ENCODE measurements at regions not wholly inside any gene's neighbourhood (a gene's known extent, or its start where the extent isn't known, plus 50 kb on each side); places are given as distances from the start of the nearest gene placed in this dataset.

- TF ChIP-seq EZH2 (IDR thresholded peaks at IDR 0.05; ENCODE audit: borderline replicate concordance, low read depth, low read length, poor library complexity, severe bottlenecking) = no peak
- TF ChIP-seq, protein P1, sequence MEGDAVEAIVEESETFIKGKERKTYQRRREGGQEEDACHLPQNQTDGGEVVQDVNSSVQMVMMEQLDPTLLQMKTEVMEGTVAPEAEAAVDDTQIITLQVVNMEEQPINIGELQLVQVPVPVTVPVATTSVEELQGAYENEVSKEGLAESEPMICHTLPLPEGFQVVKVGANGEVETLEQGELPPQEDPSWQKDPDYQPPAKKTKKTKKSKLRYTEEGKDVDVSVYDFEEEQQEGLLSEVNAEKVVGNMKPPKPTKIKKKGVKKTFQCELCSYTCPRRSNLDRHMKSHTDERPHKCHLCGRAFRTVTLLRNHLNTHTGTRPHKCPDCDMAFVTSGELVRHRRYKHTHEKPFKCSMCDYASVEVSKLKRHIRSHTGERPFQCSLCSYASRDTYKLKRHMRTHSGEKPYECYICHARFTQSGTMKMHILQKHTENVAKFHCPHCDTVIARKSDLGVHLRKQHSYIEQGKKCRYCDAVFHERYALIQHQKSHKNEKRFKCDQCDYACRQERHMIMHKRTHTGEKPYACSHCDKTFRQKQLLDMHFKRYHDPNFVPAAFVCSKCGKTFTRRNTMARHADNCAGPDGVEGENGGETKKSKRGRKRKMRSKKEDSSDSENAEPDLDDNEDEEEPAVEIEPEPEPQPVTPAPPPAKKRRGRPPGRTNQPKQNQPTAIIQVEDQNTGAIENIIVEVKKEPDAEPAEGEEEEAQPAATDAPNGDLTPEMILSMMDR (conservative IDR thresholded peaks at IDR 0.05; ENCODE audit: low read depth, low read length) = no peak
Observed at GRCh38 chr2:118588850-118589249, 258.6 kb downstream of the EN1 start.

All from A673 (cell line).